Posterior vena cava (tissue), 2 donors: ENCODE measurements at regions not wholly inside any gene's neighbourhood (a gene's known extent, or its start where the extent isn't known, plus 50 kb on each side); places are given as distances from the start of the nearest gene placed in this dataset.

ENCODE experiments used
- DNase-seq: peaks from one replicate; pipeline ENCODE4 v3.0.0-alpha.2; 2020; ENCODE audit warnings: low spot score
- intact Hi-C, 2 donors: fragments of 100-400 bp; cut with DNase I; formaldehyde crosslinking; loops; one replicate each; pipeline versions ENCODE4 v1.14.1 to v1.14.2; 2022 to 2023
- donor health status: DM: yes; HTN: yes; CAD: no.
- donor health status: DM: yes; HTN: yes; CAD: no.

DNA sequence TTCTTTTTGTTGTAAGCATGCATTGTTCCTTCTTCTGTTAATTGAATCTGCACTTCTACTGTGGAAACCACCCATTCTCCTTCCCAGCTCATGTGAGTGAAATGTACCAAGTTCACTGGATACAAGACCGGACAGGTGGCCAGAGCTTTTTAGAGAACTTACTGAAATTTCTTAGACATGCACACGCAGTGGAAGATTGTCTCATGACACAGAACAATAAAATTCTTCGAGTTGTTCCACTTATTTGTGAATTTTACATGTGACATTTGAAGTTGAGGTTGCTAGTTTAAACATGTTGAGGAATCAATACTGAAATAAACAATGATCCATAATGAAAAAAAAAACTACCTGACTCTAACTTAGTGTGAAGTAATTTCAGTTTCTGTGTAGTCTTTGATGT lies 568.0 kb downstream of the TECRL start:
- DNase-seq, result no peak
- intact Hi-C loops, result no loop called here

DNA sequence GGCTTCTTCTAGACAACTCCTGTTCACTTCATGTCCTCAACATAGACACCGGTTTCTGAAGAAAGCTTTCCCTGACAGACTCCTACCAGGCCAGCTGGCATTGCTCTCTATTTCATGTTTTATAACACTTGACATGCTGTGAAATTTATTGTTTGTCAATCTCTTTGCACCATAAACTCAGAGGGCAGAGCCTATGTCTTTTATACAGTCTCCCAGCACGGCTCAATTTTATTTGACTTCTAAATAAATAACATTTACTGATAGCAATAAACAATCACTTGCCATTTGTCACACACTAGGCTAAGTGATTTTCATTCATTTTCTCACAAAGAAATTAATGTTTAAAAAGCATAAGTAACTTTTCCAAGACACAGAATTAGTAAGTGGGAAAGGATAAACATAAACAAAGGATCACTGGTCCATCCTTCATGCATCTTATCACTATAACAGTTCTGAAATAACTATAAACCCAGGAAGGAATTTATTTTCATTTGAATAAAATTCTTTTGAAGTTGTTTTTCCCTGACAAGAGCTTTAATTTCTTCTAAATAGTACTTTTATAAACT lies 577.6 kb downstream of the TECRL start:
- DNase-seq, result no peak
- intact Hi-C loops, result no loop called here

DNA sequence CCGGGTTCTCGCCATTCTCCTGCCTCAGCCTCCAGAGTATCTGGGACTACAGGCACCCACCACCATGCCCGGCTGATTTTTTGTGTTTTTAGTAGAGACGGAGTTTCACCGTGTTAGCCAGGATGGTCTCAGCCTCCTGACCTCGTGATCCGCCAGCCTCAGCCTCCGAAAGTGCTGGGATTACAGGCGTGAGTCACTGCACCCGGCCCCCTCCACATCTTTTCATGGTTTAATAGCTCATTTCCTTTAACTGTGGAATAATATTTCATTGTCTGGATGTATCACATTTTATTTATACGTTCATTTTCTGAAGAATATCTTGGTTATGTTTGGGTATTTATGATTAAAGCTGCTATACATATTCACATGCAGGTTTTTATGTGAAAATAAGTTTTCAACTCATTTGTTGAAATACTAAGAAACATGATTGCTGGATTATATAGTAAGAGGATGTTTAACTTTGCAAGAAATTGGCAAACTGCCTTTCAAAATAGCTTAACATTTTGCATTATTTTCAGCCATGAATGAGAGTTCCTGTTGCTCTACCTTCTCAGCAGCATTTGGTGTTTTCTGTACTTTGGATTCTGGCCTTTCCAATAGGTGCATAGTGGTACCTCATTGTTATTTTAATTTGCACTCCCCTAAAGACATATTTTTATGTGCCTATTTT lies 591.9 kb downstream of the TECRL start:
- intact Hi-C loops, result no loop called here
- no peak for DNase-seq

GRCh38 chr4:63814171-63814964 lies 594.9 kb downstream of the TECRL start:
- DNase-seq, result no peak
- intact Hi-C loops, result no loop called here

DNA sequence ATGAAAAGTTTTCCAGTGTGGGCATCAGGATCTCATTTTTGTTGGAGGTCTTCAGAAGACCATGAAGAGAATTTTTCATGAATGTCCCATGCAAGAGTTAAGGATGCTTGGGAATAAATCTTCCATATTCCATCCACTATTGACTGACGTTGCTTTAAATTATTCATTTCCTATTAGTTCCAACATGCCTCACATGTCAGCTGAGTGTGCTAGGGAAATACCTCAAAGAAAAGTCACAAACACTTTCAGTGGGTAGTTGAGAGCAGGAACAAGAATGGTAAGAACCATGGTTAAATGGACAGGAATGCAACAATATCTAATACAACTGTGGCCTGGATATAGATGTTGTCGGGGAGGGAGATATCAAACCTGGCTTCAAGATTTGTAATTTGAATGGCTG lies 610.1 kb downstream of the TECRL start:
- intact Hi-C loops, result no loop called here
- DNase-seq, result no peak

GRCh38 chr4:63795301-63795700 lies 613.9 kb downstream of the TECRL start:
- no peak for DNase-seq
- intact Hi-C loops, result no loop called here

- DNase-seq, result no peak
- intact Hi-C loops, result no loop called here
These were observed 618.9 kb downstream of the TECRL start for GRCh38 chr4:63790377-63790776.

DNA sequence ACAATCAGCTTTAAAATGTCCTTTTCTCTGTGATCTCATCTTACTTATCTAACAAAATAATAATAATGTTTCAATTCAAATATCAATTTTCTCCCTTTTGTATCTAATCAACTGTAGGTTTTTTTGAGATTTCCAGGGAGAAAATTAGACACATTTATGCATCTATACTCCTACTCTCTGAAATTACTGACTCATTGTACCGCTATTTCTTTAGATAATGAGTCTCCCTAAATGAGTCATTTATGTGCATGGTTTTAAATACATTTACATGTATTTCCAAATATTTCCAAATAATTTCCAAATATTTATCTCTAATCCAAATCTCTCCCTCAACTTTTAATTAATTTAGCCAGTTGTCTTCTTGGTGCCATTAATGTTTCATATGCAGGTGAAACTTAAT lies 621.0 kb downstream of the TECRL start:
- intact Hi-C loops, result no loop called here
- DNase-seq, result no peak

- intact Hi-C loops, result no loop called here
- no peak for DNase-seq
These were observed 621.9 kb downstream of the TECRL start for GRCh38 chr4:63787326-63787725.

DNA sequence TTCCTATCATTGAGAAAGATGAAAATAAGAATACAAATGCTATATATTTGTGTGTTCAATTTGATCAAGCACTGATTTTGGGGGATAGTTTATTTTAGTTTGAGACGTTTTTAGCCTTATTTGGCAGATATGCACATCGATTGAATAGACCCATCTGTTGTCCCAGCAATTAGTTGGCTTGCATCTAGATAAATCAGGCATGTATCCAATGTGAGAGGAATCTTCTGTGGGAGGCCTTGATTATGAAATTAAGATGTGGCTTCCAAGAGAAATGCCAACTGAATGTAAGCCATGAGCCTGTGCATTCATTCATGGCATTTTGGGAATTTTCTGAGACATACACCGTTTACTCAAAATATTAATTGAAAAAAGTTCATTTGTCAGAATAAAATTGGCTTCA lies 623.1 kb downstream of the TECRL start:
- no peak for DNase-seq
- intact Hi-C loops, result no loop called here

DNA sequence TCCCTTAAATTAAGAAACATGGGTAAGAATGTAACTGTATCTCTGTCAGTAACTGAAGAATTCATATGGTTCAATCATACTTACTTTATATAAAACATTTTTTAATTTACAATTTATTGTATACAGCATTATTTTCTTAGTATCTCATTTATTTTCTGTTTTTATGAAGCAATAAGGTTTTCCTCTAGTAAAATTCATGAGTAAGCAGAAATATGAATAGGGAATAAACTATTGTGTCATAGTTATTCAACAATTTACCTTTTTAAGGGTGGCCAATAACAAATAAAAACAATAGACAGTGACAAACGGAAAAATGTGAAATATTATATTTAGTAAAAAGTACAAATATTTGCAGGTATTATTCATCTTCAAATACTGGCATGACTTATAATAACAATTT lies 624.4 kb downstream of the TECRL start:
- no peak for DNase-seq
- intact Hi-C loops, result no loop called here

DNA sequence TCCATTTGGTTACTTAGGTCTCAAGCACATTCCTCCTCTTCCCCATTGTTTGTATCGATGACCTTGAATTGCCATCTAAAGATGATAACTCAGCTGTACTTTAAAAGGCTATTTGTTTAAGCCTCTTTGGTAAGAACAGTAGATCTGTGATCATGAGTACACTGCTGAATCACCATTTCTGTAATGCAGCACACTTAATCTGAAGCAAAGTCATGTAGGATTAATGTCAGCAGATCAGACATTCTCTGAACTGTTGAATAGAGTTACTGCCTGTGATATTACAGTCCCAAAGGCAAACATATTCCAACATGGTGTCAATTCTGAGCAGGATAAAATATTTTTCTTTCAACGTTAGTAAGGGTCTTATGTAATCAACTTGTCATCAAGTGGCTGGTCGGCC lies 631.6 kb downstream of the TECRL start:
- no peak for DNase-seq
- intact Hi-C loops, result no loop called here

GRCh38 chr4:63764400-63764799 lies 644.9 kb downstream of the TECRL start:
- DNase-seq, result no peak
- intact Hi-C loops, result no loop called here

DNA sequence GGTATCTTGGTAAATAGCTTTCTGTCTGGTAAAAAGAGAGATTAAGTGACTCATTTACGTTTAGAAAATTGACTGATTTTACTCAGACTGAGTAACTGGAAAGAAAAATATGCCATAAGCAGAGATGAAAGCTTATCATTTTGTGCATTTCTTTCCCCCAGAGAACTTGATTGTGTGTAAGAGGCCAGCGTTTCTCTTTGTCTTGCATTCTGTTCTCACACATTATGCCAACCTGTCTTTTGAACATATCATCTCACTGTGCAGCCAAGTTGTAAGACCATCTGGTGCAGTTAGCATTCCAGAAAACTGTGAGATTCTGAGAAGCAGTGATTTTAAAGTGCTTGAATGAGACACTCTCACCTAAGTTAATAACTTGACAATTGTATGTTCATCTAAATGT lies 651.3 kb downstream of the TECRL start:
- intact Hi-C loops, result no loop called here
- no peak for DNase-seq

- intact Hi-C loops, result no loop called here
- DNase-seq, result no peak
These were observed 666.4 kb downstream of the TECRL start for GRCh38 chr4:63742882-63743281.

DNA sequence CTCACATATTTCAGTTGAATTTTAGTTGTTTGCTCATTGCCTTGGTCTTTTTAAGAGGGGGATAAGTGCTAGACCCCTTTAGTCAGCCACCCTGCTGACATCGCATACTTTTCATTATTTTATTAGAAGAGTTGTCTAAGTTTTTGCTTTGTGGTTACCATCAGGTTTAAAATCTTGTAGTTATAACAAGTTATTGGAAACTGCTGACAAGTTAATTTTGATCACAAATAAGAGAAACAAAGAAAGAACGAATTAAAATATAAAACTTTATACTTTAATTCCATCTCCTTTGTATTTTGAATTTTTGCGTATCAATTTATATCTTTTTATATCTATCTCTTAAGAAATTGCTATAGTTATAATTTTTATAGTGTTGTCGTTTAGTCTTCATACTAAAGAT lies 679.7 kb downstream of the TECRL start:
- intact Hi-C loops, result no loop called here
- DNase-seq, result no peak

DNA sequence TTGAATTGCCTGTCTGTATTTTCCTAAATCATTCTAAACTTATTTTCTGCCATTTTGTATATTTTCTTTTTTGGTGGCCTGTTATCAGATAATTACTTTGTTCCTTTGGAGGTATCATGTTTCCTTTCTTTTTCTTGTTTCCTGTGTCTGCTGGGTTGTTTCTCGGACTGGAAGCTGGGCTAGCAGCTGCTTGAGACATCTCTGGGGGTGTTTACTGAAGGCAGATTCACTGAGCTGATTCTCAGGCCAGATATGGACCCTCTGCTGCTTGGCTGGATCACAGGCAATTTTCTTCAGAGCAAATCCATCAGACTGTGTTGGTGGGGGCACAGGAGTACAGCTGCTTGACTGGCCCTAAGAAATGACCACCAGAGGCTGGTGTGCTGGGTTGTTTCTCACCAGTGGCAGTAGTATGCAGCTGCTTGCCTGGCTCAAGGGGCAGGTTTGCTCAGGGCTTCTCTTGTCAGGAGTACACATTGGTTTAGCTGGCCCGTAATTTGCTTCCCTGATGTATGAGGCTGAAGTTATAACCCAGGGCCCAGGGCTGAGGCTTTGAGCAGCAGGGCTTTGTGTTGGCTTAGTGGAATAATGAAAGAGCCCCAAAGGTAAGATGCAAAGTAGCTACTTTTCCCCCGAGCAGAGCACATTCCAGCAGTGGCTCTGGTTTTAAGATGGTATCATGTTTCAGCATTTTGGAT lies 680.6 kb downstream of the TECRL start:
- intact Hi-C loops, result no loop called here
- peak; percentile 29 for DNase-seq

DNA sequence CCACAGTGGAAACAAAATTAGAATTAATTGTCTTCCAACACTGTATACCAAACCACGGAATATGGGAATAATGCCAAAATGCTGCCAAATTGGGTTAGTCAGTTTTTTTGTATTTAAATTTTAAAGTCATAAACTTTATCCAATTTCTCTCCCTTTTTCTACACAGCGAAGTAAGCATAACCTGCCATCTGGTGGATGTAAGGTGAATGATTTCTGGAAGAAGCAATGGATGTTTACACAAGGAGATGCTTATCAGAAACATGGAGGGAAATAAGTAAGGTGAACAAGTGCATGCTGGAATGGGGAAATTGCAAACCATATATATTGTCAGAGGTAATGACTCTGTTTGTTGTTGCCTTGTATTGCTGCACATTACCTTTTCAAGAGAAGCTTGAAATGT lies 691.9 kb downstream of the TECRL start:
- no peak for DNase-seq
- intact Hi-C loops, result no loop called here

- intact Hi-C loops, result no loop called here
- DNase-seq, result no peak
These were observed 700.6 kb downstream of the TECRL start for GRCh38 chr4:63708661-63709060.

GRCh38 chr4:63700569-63700968 lies 708.7 kb downstream of the TECRL start:
- no peak for DNase-seq
- intact Hi-C loops, result no loop called here
